ENCODE measurements at regions not wholly inside any gene's neighbourhood (a gene's known extent, or its start where the extent isn't known, plus 50 kb on each side); places are given as distances from the start of the nearest gene placed in this dataset.

GRCh38 chr5:174436750-174437149 is 287.6 kb upstream of the MSX2 start:
- no peak overlapping the region for H3K27ac Mint-ChIP-seq
- H3K27me3 Mint-ChIP-seq (ENCODE audit: low read depth), result no peaks in the 10 kb centered on the region
- H3K36me3 Mint-ChIP-seq, result peaks cover 2% of the 10 kb centered on the region
- H3K4me1 Mint-ChIP-seq, result peaks cover 11% of the 10 kb centered on the region
- no peak overlapping the region for H3K4me3 Mint-ChIP-seq
- H3K9me3 Mint-ChIP-seq, result peaks cover 10% of the 10 kb centered on the region
- DNase-seq (ENCODE audit: low spot score in 2 of 2, unreplicated experiment in 2 of 2), result no peak
- no peak for TF ChIP-seq CTCF (IDR thresholded peaks at IDR 0.05; ENCODE audit: unreplicated experiment)

GRCh38 chr5:174444479-174445188 is 279.7 kb upstream of the MSX2 start:
- Mint-ChIP-seq H3K4me3 (no peak overlapping the region), H3K9me3 (peaks cover 17% of the 10 kb centered on the region), H3K4me1 (peaks cover 9% of the 10 kb centered on the region), H3K36me3 (no peaks in the 10 kb centered on the region), H3K27ac (no peak overlapping the region), H3K27me3 (ENCODE audit: low read depth) (no peaks in the 10 kb centered on the region)
- no peak for DNase-seq (ENCODE audit: low spot score in 2 of 2, unreplicated experiment in 2 of 2)
- no peak for TF ChIP-seq CTCF (IDR thresholded peaks at IDR 0.05; ENCODE audit: unreplicated experiment)

GRCh38 chr5:174446446-174446845 is 277.9 kb upstream of the MSX2 start:
- no peak overlapping the region for H3K4me3 Mint-ChIP-seq
- peaks cover 9% of the 10 kb centered on the region for H3K4me1 Mint-ChIP-seq
- DNase-seq (ENCODE audit: low spot score in 2 of 2, unreplicated experiment in 2 of 2), result no peak
- peaks cover 20% of the 10 kb centered on the region for H3K9me3 Mint-ChIP-seq
- H3K27ac Mint-ChIP-seq, result no peak overlapping the region
- H3K36me3 Mint-ChIP-seq, result no peaks in the 10 kb centered on the region
- no peaks in the 10 kb centered on the region for H3K27me3 Mint-ChIP-seq (ENCODE audit: low read depth)
- TF ChIP-seq CTCF (IDR thresholded peaks at IDR 0.05; ENCODE audit: unreplicated experiment), result no peak

- H3K4me1 Mint-ChIP-seq, result peaks cover 9% of the 10 kb centered on the region
- no peak for TF ChIP-seq CTCF (IDR thresholded peaks at IDR 0.05; ENCODE audit: unreplicated experiment)
- no peak overlapping the region for H3K4me3 Mint-ChIP-seq
- DNase-seq (ENCODE audit: low spot score in 2 of 2, unreplicated experiment in 2 of 2), result no peak
- H3K36me3 Mint-ChIP-seq, result no peaks in the 10 kb centered on the region
- peaks cover 19% of the 10 kb centered on the region for H3K9me3 Mint-ChIP-seq
- H3K27me3 Mint-ChIP-seq (ENCODE audit: low read depth), result no peaks in the 10 kb centered on the region
- H3K27ac Mint-ChIP-seq, result no peak overlapping the region
Measured at GRCh38 chr5:174446988-174447387, 277.4 kb upstream of the MSX2 start.

- no peak for TF ChIP-seq CTCF (IDR thresholded peaks at IDR 0.05; ENCODE audit: unreplicated experiment)
- no peak for DNase-seq (ENCODE audit: low spot score in 2 of 2, unreplicated experiment in 2 of 2)
- H3K36me3 Mint-ChIP-seq, result no peaks in the 10 kb centered on the region
- H3K27me3 Mint-ChIP-seq (ENCODE audit: low read depth), result no peaks in the 10 kb centered on the region
- H3K27ac Mint-ChIP-seq, result peak overlapping the region; percentile 25
- peaks cover 11% of the 10 kb centered on the region for H3K4me1 Mint-ChIP-seq
- peaks cover 15% of the 10 kb centered on the region for H3K9me3 Mint-ChIP-seq
- no peak overlapping the region for H3K4me3 Mint-ChIP-seq
Measured at GRCh38 chr5:174448041-174448440, 276.3 kb upstream of the MSX2 start.
